Ovary (tissue), 3 donors: ENCODE measurements at regions not wholly inside any gene's neighbourhood (a gene's known extent, or its start where the extent isn't known, plus 50 kb on each side); places are given as distances from the start of the nearest gene placed in this dataset.

Experiments
- EP300 ChIP-seq: sonication (generic); formaldehyde crosslinking; IDR thresholded peaks from one replicate; pipeline ENCODE4 v1.6.1; 2017; ENCODE audit warnings: antibody characterized with exemption
- POLR2A ChIP-seq: fragments of 450-650 bp; IDR thresholded peaks from one replicate; pipeline ENCODE4 v1.6.1; 2017; ENCODE audit warnings: antibody characterized with exemption, mild to moderate bottlenecking, moderate library complexity
- TF ChIP-seq, protein P1 (sequence below), 3 donors: fragments of 450-650 bp in 2 of 3; fragments of 200-600 bp in 1 of 3; IDR thresholded peaks; one replicate each; pipeline versions ENCODE4 v1.5.1 to v1.8.0; 2016 to 2022; ENCODE audit warnings: antibody characterized with exemption in 3 of 3, mild to moderate bottlenecking in 1 of 3
- donor health status: DM: no; HTN: no; CAD: no.

GRCh38 chrX:117063224-117063623 is 600.4 kb upstream of the CT83 start:
- TF ChIP-seq, protein P1, sequence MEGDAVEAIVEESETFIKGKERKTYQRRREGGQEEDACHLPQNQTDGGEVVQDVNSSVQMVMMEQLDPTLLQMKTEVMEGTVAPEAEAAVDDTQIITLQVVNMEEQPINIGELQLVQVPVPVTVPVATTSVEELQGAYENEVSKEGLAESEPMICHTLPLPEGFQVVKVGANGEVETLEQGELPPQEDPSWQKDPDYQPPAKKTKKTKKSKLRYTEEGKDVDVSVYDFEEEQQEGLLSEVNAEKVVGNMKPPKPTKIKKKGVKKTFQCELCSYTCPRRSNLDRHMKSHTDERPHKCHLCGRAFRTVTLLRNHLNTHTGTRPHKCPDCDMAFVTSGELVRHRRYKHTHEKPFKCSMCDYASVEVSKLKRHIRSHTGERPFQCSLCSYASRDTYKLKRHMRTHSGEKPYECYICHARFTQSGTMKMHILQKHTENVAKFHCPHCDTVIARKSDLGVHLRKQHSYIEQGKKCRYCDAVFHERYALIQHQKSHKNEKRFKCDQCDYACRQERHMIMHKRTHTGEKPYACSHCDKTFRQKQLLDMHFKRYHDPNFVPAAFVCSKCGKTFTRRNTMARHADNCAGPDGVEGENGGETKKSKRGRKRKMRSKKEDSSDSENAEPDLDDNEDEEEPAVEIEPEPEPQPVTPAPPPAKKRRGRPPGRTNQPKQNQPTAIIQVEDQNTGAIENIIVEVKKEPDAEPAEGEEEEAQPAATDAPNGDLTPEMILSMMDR (IDR thresholded peaks at IDR 0.05): no peak
- TF ChIP-seq EP300 (no peak), POLR2A (no peak)
